Uterus (tissue), 2 donors: ENCODE measurements at regions not wholly inside any gene's neighbourhood (a gene's known extent, or its start where the extent isn't known, plus 50 kb on each side); places are given as distances from the start of the nearest gene placed in this dataset.

Source experiments
- CTCF ChIP-seq, 4 experiments: fragments of 200-600 bp in 2 of 4; fragments of 450-650 bp in 2 of 4; sonication (generic) in 2 of 4; IDR thresholded peaks; one replicate each; pipeline ENCODE4 v1.5.1; 2016 to 2019; ENCODE audit warnings: antibody characterized with exemption in 4 of 4, mild to moderate bottlenecking in 2 of 4, moderate library complexity in 1 of 4
- POLR2A ChIP-seq, 2 donors: fragments of 450-650 bp; IDR thresholded peaks; one replicate each; pipeline ENCODE4 v1.6.1; 2016; ENCODE audit warnings: antibody characterized with exemption in 2 of 2, mild to moderate bottlenecking in 1 of 2, moderate library complexity in 1 of 2

DNA sequence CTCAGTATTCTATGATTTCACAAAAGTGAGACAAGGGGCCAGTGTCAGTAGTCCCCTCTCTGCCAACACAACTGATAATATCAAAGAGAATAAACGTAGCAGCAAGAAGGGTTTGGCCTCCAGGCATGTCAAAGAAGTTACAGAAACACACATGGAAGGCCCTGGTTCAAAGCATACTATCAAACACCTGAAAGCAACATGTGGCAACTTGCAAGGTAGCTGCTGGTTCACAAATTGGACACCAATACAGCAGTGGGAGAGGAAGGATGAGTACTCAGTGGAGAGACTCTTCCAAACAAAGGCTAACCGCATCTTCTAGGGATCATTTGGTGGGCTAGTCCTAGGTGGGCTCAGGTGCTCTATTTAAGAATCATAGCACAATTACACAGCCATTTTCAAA lies 74.9 kb upstream of the MAOA start:
- no peak for TF ChIP-seq CTCF (IDR thresholded peaks at IDR 0.05)
- TF ChIP-seq POLR2A (IDR thresholded peaks at IDR 0.05), result no peak
